HG03108 (cell line): ENCODE measurements at regions not wholly inside any gene's neighbourhood (a gene's known extent, or its start where the extent isn't known, plus 50 kb on each side); places are given as distances from the start of the nearest gene placed in this dataset.
"Not testable (repeated sequence)": the region's sequence is repeated elsewhere in the genome, so short reads cannot be mapped to it uniquely, and the experiment has no call there.

ENCODE experiments used
- ATAC-seq: cut with Tn5 transposase; IDR thresholded peaks from one replicate; pipeline ENCODE4 v1.9.1; 2021; ENCODE audit warnings: moderate library complexity; ENCODE audit not compliant: unreplicated experiment

GRCh38 chr3:118165413-118165812, 869.2 kb downstream of the IGSF11 start:
- ATAC-seq: no peak

- no peak for ATAC-seq
Measured at GRCh38 chr3:118167571-118167970, 867.1 kb downstream of the IGSF11 start.

GRCh38 chr3:118168175-118168574, 866.5 kb downstream of the IGSF11 start:
- ATAC-seq: no peak

GRCh38 chr3:118171236-118171852, 863.3 kb downstream of the IGSF11 start:
- no peak for ATAC-seq

- ATAC-seq: no peak
Measured at GRCh38 chr3:118180853-118181252, 853.8 kb downstream of the IGSF11 start.

GRCh38 chr3:118181274-118181673, 853.4 kb downstream of the IGSF11 start:
- ATAC-seq: no peak

GRCh38 chr3:118186051-118186450, 848.6 kb downstream of the IGSF11 start:
- ATAC-seq: no peak

GRCh38 chr3:118187221-118187620, 847.4 kb downstream of the IGSF11 start:
- ATAC-seq: no peak

- no peak for ATAC-seq
Measured at GRCh38 chr3:118196183-118196582, 838.5 kb downstream of the IGSF11 start.

GRCh38 chr3:118199044-118199443, 835.6 kb downstream of the IGSF11 start:
- ATAC-seq: no peak

- ATAC-seq: no peak
Measured at GRCh38 chr3:118204052-118204656, 830.5 kb downstream of the IGSF11 start.

- no peak for ATAC-seq
Measured at GRCh38 chr3:118207271-118207670, 827.4 kb downstream of the IGSF11 start.

- ATAC-seq: no peak
Measured at GRCh38 chr3:118208642-118209041, 826.0 kb downstream of the IGSF11 start.

- ATAC-seq: no peak
Measured at GRCh38 chr3:118213892-118214291, 820.8 kb downstream of the IGSF11 start.

GRCh38 chr3:118226206-118226605, 808.4 kb downstream of the IGSF11 start:
- ATAC-seq: no peak

GRCh38 chr3:118227191-118227590, 807.5 kb downstream of the IGSF11 start:
- ATAC-seq: no peak

GRCh38 chr3:118228151-118228550, 806.5 kb downstream of the IGSF11 start:
- ATAC-seq: no peak

GRCh38 chr3:118229196-118229595, 805.5 kb downstream of the IGSF11 start:
- no peak for ATAC-seq

- no peak for ATAC-seq
Measured at GRCh38 chr3:118231578-118231977, 803.1 kb downstream of the IGSF11 start.

- no peak for ATAC-seq
Measured at GRCh38 chr3:118239253-118239652, 795.4 kb downstream of the IGSF11 start.

- no peak for ATAC-seq
Measured at GRCh38 chr3:118244761-118245160, 789.9 kb downstream of the IGSF11 start.

- ATAC-seq: no peak
Measured at GRCh38 chr3:118245312-118245711, 789.3 kb downstream of the IGSF11 start.

GRCh38 chr3:118258850-118259249, 775.8 kb downstream of the IGSF11 start:
- not testable (repeated sequence) for ATAC-seq
